ENCODE measurements at regions not wholly inside any gene's neighbourhood (a gene's known extent, or its start where the extent isn't known, plus 50 kb on each side); places are given as distances from the start of the nearest gene placed in this dataset.

GRCh38 chr2:185299867-185300266 lies 438.7 kb upstream of the FSIP2 start:
- TF ChIP-seq CTCF (IDR thresholded peaks at IDR 0.05; ENCODE audit: control extremely low read depth in 1 of 3, insufficient read depth in 1 of 3, low read depth in 1 of 3, low read length in 3 of 3) (no peak), POLR2A (IDR thresholded peaks at IDR 0.05; ENCODE audit: control extremely low read depth in 1 of 2, low read depth in 2 of 2, low read length in 2 of 2) (no peak), HDAC2 (IDR thresholded peaks at IDR 0.05; ENCODE audit: borderline replicate concordance in 1 of 2, low read depth in 2 of 2, low read length in 2 of 2) (no peak), RFX5 (IDR thresholded peaks at IDR 0.05; ENCODE audit: borderline replicate concordance, low read depth, low read length) (no peak), ASH2L (IDR thresholded peaks at IDR 0.05; ENCODE audit: low read length) (no peak)

Measured in H1 (cell line).